CD4-positive, alpha-beta T cell treated with Interleukin-1 beta for 1 hour (primary cell): ENCODE measurements at regions not wholly inside any gene's neighbourhood (a gene's known extent, or its start where the extent isn't known, plus 50 kb on each side); places are given as distances from the start of the nearest gene placed in this dataset.
"Not testable (repeated sequence)": the region's sequence is repeated elsewhere in the genome, so short reads cannot be mapped to it uniquely, and the experiment has no call there.

Source experiments
- DNase-seq, 2 donors: peaks; one replicate each; pipeline ENCODE4 v3.0.0-alpha.2; 2020 to 2022

DNA sequence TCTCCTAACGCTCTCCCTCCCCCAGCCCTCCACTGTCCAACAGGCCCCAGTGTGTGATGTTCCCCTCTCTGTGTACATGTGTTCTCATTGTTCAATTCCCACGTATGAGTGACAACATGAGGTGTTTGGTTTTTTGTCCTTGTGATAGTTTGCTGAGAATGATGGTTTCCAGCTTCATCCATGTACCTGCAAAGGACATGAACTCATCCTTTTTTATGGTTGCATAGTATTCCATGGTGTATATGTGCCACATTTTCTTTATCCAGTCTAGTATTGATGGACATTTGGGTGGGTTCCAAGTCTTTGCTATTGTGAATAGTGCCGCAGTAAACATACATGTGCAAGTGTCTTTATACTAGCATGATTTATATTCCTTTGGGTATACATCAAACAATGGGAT, 347.4 kb downstream of the MAGEE1 start:
- DNase-seq: not testable (repeated sequence)

DNA sequence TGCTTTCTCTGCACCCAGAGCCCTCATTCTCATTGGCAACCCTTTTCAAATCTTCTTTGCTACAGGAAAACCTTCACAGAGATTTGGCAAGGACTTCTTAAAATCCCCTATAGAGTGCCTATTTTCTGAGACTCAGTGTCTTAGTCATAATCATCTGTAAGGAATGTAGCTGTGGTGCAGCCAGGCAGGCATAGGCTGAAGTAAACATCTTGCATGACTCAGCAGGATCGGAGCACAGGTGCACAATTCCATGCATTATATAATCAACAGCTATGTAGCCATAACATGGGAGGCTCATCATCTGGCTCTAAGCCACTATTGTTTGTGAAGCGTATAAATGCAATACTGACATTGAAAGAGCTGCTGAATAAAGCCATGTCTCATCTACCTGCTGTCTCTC, 368.8 kb downstream of the MAGEE1 start:
- DNase-seq: no peak

DNA sequence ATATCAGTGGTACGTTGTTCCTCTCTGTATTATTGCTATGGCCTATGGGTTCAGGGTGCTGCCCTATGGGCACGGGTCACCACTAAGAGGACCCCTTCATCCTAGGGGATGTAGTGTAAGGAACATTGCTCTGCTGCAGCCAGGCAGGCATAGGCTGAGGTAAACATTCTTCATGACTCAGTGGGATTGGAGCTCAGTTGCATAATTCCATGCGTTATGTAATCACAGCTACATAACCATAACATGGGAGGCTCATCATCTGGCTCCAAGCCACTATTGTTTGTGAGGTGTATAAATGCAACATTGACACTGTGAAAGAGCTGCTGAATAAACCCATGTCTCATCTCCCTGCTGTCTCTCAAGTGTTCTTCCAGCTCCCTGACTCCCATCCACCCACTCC, 375.2 kb downstream of the MAGEE1 start:
- no peak for DNase-seq

DNA sequence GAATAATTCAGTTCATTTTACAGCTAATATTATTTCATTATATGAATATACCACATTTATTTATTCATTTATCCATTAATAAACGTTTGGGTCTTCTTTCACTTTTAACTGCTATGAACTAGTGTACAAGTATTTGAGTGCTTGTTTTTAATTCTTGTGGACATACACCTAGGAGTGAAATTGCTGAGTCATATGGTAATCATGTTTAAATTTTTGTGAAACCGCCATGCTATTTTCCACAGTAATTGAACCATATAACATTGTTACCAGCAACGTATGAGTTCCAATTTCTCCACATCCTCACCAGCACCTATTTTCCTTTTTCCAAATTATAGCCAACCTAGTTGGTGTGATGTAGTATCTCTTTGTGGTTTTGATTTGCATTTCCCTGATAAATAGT, 388.2 kb downstream of the MAGEE1 start:
- no peak for DNase-seq

DNA sequence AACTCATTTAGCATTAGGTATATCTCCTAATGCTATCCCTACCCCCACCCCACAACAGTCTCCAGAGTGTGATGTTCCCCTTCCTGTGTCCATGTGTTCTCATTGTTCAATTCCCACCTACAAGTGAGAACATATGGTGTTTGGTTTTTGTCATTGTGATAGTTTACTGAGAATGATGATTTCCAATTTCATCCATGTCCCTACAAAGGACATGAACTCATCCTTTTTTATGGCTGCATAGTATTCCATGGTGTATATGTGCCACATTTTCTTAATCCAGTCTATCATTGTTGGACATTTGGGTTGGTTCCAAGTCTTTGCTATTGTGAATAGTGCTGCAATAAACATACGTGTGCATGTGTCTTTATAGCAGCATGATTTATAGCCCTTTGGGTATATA, 389.8 kb downstream of the MAGEE1 start:
- not testable (repeated sequence) for DNase-seq

DNA sequence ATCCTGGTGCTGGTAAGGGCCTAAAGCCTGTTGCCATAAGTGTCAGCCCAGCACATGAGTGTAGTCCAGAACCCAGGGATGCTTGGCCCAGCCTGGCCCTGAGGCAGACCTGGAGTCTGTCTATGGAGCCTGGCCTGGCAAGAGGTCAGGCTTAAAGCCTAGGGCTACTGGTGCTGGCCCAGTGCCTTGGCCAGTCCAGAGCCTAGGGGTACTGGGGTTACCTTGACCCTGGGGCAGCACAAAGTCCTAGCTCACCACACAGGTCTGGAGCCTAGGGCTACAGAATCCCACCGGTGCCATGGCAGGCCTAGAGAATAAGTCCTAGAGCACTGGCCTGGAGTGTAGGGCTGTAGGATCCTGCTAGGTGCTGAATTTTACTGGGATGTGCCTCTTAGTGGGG, 393.8 kb downstream of the MAGEE1 start:
- DNase-seq: no peak

DNA sequence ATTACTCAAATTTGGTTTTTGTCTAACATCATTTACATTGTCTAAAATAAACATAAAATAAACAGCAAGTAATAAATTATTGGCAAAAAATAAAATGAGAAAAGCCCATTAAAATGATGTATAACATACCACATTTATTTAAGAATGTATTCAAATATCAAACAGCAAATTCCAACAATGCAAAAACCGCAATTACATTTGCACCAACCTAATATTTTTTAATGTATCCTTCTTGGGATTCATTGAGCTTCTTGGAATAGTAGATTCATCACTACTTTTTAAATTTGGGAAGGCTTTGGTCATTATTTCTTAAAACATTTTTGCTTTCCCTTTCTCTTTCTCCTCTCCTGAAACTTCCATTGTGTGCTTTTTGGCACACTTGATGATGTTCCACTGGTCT, 400.2 kb downstream of the MAGEE1 start:
- no peak for DNase-seq

DNA sequence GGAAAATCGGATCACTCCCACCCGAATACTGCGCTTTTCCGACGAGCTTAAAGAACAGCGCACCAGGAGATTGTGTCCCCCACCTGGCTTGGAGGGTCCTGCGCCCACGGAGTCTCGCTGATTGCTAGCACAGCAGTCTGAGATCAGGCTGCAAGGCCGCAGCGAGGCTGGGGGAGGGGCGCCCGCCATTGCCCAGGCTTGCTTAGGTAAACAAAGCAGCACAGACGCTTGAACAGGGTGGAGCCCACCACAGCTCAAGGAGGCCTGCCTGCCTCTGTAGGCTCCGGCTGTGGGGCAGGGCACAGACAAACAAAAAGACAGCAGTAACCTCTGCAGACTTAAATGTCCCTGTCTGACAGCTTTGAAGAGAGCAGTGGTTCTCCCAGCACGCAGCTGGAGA, 413.4 kb downstream of the MAGEE1 start:
- not testable (repeated sequence) for DNase-seq

DNA sequence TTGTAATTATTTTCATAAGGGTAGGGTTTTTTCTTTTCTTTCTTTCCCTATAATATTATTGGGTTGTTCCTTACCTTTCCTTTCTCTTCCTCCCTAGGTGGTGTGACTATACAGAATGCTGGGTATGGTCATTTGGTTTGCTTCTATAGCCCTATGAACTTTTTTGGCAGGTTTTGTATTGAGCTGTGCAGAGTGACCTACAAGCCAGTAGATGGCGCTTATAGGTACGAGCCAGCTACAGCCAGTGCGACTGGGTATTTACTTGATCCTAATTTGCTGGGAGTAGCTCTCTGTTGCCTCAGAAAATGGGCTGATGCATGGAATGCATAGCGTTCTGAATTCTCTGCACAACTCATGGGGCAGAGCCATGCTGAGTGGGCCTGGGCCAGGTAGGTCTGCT, 423.3 kb downstream of the MAGEE1 start:
- DNase-seq: no peak

DNA sequence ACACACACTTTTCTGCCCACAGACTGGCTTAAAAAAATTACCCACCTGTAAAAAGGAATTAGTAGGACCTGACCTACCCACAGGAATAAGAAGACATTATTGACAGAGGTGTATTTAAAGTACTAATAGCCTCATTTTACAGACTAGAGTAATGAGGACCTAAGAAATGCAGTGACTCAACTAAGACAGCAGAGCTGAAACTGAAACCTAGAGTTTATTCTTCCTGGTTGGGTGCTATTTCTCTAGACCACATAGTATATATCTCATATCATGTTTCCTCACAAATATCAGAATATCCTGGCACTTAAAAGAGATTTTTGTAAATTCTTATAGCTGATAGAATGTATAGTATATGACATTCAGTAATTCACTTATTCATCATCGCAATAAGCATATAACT, 435.0 kb downstream of the MAGEE1 start:
- DNase-seq: no peak

DNA sequence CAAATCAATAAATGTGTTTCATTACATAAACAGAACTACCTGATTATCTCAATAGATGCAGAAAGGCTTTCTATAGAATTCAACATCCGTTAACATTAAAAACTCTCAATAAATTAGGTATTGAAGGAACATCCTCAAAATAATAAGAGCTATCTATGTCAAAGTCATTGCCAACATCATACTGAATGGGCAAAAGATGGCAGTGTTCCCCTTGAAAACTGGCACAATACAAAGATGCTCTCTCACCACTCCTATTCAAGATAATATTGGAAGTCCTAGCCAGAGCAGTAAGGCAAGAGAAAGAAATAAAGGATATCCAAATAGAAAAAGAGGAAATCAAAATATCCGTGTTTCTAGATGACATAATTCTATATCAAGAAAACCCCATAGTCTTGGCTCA, 466.4 kb downstream of the MAGEE1 start:
- DNase-seq: no peak

DNA sequence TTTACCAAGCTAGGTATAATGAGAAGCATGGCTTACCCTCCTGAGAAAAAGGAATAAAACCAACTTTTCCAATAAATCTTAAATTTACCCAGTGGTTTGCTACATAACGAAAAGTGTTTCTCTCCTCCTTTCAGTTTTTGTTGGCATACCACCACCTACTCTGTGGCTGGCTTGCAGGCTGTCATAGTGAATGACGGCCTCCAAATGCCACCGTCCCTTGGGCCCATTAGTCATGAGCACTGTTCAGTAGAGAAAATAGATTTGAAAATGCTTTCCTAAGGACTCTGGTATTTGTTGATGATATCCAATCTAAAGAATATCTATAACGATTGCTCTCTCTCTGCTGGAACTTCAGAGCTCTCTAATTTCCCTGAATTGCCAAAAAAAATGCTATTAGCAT, 488.3 kb downstream of the MAGEE1 start:
- DNase-seq: no peak

DNA sequence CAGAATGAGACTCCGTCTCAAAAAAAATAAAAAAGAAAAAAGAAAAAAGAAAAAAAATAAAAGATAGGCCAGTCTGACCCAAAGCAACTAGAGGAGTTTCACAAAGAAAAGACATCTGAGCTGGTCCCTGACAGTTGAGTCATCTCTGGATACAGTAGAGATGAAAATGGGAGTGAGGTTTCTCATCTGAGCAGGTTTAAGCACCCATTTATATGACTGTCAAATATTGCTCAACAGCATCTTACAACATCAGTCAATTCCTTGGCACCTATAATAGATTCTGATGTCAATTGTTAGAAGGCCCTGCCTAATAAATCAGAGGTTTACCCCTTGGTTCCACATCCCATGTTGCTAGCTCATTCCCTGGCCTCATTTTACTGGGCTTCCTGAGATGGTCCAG, 490.5 kb downstream of the MAGEE1 start:
- no peak for DNase-seq

DNA sequence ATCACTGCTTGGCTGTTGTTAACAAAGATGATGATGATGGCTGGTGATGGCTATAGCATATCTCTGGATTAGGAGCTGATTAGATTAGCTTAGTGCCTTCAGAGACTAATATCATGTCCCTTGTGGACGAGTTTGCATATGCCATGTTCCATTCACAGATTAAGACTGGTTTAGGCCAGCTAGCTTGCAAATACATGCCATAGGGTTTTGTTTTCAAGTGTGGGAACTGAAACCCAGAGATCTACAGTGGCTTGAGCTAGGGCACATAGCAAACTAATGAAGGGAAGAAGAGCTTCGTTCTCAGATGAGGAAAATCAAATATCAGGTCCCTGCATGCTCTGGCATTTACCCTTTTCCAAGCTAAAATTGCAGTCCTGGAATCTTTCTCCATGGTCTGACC, 492.3 kb downstream of the MAGEE1 start:
- no peak for DNase-seq

DNA sequence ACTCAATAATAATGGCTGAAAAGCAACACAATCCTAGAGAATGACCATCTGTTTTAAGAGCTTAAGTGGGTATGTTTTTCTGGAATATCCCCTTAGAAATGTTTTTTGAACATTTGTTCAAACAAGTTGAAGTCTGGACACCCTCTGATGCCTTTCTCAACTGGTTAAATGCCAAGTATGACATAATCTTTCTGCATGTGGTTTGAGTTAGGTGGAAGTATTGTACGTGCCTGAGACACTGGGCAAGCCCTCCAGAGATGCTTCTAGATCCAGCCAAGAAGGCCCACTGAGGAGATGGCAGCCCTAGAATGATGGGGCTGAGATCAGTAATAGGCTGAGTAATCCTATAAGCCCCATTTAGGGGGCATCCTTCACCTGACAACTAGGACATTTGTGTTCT, 493.1 kb downstream of the MAGEE1 start:
- no peak for DNase-seq

DNA sequence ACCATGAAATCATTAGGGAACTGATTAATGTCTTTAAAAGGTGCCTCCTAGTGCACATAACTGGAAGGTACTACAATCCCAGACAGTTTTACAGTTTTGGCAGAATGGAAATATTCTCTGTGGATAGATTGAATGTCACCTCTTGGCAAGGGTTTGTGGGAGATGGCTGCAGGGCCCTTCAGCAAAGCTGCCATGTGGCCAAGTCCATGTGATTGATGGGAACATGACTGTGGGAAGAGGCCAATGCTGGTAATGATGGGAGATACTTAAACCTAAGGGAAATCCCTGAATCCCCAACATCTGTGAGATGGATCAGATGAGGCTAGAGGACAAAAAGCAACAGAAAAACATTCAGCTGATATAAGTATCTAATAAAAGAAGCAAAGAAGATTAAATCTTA, 493.7 kb downstream of the MAGEE1 start:
- DNase-seq: no peak

DNA sequence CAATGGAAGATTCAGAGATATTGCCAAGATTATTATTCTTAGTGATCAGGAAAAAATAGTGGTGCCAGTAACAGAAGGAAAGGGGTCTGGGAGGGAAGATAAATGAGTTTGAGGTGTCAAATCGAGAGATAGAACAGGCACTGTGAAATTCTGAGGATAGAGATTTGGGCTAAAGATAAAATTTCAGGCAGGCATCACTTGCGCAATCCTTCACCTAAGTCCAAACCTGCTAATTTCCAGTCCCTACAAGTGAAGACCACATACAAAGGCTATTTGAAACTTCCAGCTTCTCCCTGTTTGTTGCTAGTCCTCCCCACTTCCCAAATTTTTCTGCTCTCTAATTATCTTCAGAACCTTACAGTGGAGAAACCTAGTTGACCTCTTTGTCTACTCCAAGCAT, 494.6 kb downstream of the MAGEE1 start:
- DNase-seq: no peak

DNA sequence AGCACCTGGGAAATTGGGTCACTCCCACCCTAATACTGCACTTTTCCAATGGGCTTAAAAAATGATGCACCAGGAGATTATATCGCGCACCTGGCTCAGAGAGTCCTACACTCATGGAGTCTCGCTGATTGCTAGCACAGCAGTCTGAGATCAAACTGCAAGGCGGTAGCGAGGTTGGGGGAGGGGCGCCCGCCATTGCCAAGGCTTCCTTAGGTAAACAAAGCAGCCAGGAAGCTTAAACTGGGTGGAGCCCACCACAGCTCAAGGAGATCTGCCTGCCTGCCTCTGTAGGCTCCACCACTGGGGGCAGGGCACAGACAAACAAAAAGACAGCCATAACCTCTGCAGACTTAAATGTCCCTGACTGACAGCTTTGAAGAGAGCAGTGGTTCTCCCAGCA, 497.1 kb downstream of the MAGEE1 start:
- not testable (repeated sequence) for DNase-seq

DNA sequence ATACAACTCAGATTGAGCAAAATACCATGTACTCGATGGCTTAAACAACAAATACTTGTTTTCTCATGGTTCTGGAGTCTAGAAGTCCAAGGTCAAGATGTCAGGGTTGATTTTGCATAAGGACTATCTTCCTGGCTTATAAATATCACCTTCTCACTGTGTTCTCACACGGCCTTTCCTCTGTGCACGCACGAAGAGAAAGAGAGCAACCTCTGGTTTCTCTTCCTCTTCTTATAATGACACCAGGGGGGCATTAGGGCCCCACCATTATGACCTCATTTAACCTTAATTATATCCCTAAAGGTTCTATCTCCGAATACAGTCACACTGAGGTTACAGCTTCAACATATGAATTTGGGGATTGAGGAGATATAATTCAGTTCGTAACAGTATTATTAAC, 504.0 kb downstream of the MAGEE1 start:
- no peak for DNase-seq

DNA sequence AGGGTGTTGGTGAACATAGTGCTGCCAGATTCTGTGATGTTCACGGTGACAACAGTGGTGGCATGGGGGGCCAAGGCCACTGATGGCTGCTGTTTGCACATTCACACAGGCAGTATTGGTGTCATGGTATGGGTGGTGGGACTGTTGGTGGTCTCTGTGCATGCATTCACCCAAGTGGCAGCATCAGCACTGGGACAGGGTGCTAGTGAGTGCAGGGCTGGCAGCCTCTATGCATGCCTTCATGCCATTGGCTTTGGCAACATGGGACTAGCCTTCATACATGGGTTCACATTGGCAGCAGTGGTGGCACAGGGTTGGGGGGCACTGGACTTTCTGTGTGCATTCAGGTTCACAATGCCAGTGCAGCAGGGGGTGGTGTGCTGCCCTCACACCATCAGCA, 489.7 kb upstream of the FGF16 start:
- no peak for DNase-seq

DNA sequence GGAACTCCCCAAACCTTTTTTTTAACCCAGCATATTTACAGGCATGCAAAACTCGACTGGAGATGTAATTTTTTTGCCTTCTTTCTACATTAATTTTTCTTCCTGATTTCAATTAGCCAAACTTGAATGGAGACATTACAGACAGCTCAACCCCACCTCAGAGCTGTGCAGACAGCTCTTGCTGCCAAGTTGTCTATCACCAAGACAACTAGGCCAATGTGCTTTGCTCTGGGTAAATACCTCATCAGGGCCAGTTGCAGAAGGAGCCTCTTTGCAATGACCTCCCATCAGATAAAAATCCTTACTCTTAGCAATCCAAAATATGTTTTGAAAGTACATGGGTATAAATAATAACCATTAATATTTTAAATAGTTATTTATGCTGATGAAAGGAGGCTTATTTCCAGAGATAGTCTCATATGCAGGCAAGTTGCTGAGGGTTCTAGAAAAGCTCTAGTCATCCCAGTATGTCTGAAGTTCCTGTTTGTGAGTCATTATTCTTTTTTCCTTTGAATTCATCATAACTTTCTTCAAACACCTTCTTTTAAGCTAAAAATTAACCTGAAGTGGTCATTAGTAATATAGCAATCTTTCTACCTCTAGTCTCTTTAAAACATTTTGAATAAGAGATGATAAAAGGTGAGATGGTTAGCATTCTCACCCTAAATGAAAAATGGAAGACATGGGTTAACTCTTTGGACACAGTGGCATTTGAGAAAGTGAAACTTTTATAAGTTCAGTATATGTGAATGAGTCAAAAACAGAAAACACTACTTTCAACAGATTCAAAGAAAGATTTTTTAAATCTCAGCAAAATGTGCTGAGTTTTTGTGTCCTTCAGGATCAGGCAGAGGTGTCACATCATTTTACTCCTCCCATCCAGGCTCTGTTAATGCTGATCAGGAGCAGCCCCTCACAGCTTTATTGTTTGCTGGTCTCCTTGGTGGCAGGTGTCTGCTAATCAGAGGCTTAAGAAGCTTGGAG, 475.5 kb upstream of the FGF16 start:
- DNase-seq: no peak

DNA sequence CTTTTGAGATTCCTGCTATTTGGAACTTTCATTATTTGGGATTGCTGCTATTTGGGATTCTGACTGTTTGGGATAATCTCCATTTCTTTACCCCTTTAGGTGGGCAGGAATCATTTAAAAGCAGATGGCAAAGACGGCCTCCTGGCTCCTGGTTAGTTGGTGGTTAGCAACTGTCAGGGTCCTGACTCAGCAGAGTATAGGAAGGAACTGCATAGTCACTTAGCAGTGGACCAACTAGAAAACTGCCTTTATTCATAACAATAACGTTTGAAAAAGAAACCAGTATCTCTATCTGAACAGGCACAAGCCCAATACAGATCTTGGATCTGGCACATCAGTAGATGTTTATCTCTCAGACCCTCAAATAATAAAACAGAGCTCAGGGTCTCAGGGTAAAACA, 469.7 kb upstream of the FGF16 start:
- no peak for DNase-seq

DNA sequence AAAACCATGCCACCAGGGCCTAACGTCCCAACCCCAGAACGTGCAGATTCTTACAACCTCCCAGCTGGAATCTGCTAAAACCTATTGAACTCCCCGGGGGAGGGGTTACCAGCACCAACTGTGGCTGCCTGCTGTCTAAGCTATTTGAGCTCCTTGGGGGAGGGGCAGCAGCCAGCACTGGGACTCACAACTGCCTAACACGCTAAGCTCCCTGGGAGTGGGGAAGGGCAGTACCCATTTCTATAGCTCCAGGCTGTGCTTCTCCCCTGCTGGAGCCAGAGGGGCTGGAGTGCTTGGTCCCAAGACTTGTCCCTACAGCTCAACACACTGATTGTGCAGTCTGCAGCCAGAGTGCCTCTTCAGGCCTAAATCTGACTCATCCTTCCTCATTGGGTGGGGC, 459.8 kb upstream of the FGF16 start:
- no peak for DNase-seq

DNA sequence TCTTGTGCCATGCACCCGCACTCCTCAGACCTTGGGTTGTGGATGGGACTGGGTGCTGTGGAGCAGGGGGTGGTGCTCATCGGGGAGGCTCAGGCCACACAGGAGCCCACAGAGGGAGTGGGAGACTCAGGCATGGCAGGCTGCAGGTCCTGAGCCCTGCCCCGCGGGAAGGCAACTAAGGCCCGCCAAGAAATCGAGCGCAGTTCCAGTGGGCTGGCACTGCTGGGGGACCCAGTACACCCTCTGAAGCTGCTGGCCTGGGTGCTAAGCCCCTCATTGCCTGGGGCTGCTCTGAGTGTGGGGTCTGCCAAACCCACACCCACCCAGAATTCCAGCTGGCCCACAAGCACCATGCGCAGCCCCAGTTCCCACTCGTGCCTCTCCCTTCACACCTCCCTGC, 450.5 kb upstream of the FGF16 start:
- DNase-seq: no peak

DNA sequence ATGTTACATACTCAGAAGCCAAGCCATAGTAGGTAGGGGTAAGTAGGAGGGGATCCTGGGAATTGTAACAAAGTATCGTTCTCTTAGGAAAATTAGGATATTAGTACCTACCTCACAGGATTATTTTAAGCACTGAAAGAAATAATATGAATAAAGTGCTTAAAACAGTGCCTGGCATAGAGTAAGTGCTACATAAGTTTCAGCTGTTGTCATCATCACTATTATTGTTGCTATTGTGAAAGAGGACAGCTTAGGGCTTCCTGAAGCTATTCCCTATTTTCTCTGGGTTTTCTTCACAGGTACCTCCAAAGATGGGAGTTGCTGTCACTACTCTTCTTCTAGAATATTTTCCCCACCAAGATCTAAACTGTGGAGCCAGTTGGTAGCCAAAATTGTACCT, 443.7 kb upstream of the FGF16 start:
- DNase-seq: no peak
